HG03139 (cell line): ENCODE measurements at regions not wholly inside any gene's neighbourhood (a gene's known extent, or its start where the extent isn't known, plus 50 kb on each side); places are given as distances from the start of the nearest gene placed in this dataset.
A peak's percentile ranks its signal among the peaks of the same experiment; 100 is the strongest.

Source experiments
- ATAC-seq: cut with Tn5 transposase; IDR thresholded peaks from one replicate; pipeline ENCODE4 v1.9.1; 2021; ENCODE audit not compliant: unreplicated experiment

GRCh38 chr6:119902681-119903080 is 553.1 kb upstream of the MAN1A1 start:
- ATAC-seq = no peak

- ATAC-seq = no peak
Observed at GRCh38 chr6:119896806-119897205, 547.2 kb upstream of the MAN1A1 start.

GRCh38 chr6:119895626-119896025 is 546.1 kb upstream of the MAN1A1 start:
- ATAC-seq = no peak

- ATAC-seq = no peak
Observed at GRCh38 chr6:119894811-119895210, 545.2 kb upstream of the MAN1A1 start.

- ATAC-seq = no peak
Observed at GRCh38 chr6:119891644-119892043, 542.1 kb upstream of the MAN1A1 start.

- ATAC-seq = no peak
Observed at GRCh38 chr6:119891206-119891605, 541.6 kb upstream of the MAN1A1 start.

GRCh38 chr6:119890470-119890869 is 540.9 kb upstream of the MAN1A1 start:
- ATAC-seq = no peak

- no peak for ATAC-seq
Observed at GRCh38 chr6:119887666-119888065, 538.1 kb upstream of the MAN1A1 start.

- no peak for ATAC-seq
Observed at GRCh38 chr6:119881416-119881815, 531.9 kb upstream of the MAN1A1 start.

- no peak for ATAC-seq
Observed at GRCh38 chr6:119880840-119881239, 531.3 kb upstream of the MAN1A1 start.

- ATAC-seq = no peak
Observed at GRCh38 chr6:119879731-119880130, 530.2 kb upstream of the MAN1A1 start.

GRCh38 chr6:119874381-119874780 is 524.8 kb upstream of the MAN1A1 start:
- ATAC-seq = no peak

GRCh38 chr6:119873107-119873506 is 523.5 kb upstream of the MAN1A1 start:
- no peak for ATAC-seq

GRCh38 chr6:119871520-119871919 is 522.0 kb upstream of the MAN1A1 start:
- ATAC-seq = no peak

GRCh38 chr6:119865466-119866350 is 516.1 kb upstream of the MAN1A1 start:
- no peak for ATAC-seq

- ATAC-seq = no peak
Observed at GRCh38 chr6:119862719-119863118, 513.2 kb upstream of the MAN1A1 start.

- no peak for ATAC-seq
Observed at GRCh38 chr6:119858901-119859300, 509.3 kb upstream of the MAN1A1 start.

- peak; percentile 75 for ATAC-seq
Observed at GRCh38 chr6:119856136-119856535, 506.6 kb upstream of the MAN1A1 start.

GRCh38 chr6:119848696-119849095 is 499.1 kb upstream of the MAN1A1 start:
- ATAC-seq = no peak

- no peak for ATAC-seq
Observed at GRCh38 chr6:119845161-119845560, 495.6 kb upstream of the MAN1A1 start.

GRCh38 chr6:119844387-119844786 is 494.8 kb upstream of the MAN1A1 start:
- ATAC-seq = no peak

- no peak for ATAC-seq
Observed at GRCh38 chr6:119842191-119842590, 492.6 kb upstream of the MAN1A1 start.

GRCh38 chr6:119838043-119838442 is 488.5 kb upstream of the MAN1A1 start:
- ATAC-seq = no peak
